Transverse colon (tissue), 4 donors: ENCODE measurements at regions not wholly inside any gene's neighbourhood (a gene's known extent, or its start where the extent isn't known, plus 50 kb on each side); places are given as distances from the start of the nearest gene placed in this dataset.

Experiments used
- POLR2A ChIP-seq: fragments of 450-650 bp; IDR thresholded peaks from one replicate; pipeline ENCODE4 v1.6.1; 2016; ENCODE audit warnings: antibody characterized with exemption, mild to moderate bottlenecking, moderate library complexity
- POLR2AphosphoS5 ChIP-seq, 3 donors: sonication (generic); formaldehyde crosslinking; IDR thresholded peaks; one replicate each; pipeline ENCODE4 v1.6.1; 2016; ENCODE audit warnings: antibody characterized with exemption in 3 of 3
- TF ChIP-seq, protein P1 (sequence below), 5 experiments: fragments of 200-600 bp in 3 of 5; fragments of 450-650 bp in 2 of 5; sonication (generic) in 3 of 5; IDR thresholded peaks; 1 replicate in 2 of 5; 2 replicates in 3 of 5; pipeline ENCODE4 v1.5.1; 2016 to 2017; ENCODE audit warnings: antibody characterized with exemption in 5 of 5, inconsistent platforms in 3 of 5, mild to moderate bottlenecking in 2 of 5, moderate library complexity in 1 of 5

DNA sequence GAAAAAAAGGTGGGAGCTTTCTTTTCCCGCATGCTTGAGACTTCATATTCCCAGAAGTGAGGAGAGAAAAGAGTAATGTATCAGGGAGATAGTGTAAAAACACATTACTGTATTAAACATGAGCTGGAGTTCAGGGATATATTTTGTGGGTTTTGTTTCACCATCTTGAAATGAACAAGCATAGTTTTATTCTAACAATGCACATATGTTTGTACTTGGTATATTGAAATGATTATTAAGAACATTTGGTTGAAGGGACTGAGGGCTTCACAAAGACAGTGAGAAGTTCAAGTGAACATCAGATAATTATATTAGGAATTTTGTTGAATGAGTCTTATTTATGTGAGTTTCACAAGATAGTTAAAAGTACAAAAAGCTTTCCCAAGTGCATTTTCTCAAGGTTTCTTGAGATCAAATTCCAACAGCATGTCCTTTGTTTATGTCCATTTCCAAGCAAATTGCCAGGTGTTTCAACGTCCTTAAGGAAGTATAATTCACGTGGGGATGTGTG lies 368.8 kb downstream of the ANKRD50 start:
- TF ChIP-seq, protein P1, sequence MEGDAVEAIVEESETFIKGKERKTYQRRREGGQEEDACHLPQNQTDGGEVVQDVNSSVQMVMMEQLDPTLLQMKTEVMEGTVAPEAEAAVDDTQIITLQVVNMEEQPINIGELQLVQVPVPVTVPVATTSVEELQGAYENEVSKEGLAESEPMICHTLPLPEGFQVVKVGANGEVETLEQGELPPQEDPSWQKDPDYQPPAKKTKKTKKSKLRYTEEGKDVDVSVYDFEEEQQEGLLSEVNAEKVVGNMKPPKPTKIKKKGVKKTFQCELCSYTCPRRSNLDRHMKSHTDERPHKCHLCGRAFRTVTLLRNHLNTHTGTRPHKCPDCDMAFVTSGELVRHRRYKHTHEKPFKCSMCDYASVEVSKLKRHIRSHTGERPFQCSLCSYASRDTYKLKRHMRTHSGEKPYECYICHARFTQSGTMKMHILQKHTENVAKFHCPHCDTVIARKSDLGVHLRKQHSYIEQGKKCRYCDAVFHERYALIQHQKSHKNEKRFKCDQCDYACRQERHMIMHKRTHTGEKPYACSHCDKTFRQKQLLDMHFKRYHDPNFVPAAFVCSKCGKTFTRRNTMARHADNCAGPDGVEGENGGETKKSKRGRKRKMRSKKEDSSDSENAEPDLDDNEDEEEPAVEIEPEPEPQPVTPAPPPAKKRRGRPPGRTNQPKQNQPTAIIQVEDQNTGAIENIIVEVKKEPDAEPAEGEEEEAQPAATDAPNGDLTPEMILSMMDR (IDR thresholded peaks at IDR 0.05): no peak
- no peak for TF ChIP-seq POLR2A
- no peak for TF ChIP-seq POLR2AphosphoS5 (IDR thresholded peaks at IDR 0.05)
